Left lung (tissue), 4 donors: ENCODE measurements at regions not wholly inside any gene's neighbourhood (a gene's known extent, or its start where the extent isn't known, plus 50 kb on each side); places are given as distances from the start of the nearest gene placed in this dataset.

Source experiments
- ATAC-seq: fragments of 200-7000 bp; cut with Tn5 transposase; one replicate; pipeline ENCODE4 v1.9.1; 2020; ENCODE audit warnings: moderate library complexity
- DNase-seq, 4 donors: peaks; one replicate each; pipeline ENCODE4 v3.0.0-alpha.2; 2013 to 2020
- H3K27ac ChIP-seq, 2 donors: fragments of 200-600 bp; sonication (generic) in 1 of 2; one replicate each; pipeline versions ENCODE4 v1.5.0 to v1.8.0; 2020 to 2021
- H3K27me3 ChIP-seq, 2 donors: fragments of 200-600 bp; sonication (generic) in 1 of 2; one replicate each; pipeline versions ENCODE4 v1.5.0 to v1.8.0; 2020 to 2021
- H3K36me3 ChIP-seq, 2 donors: fragments of 200-600 bp; sonication (generic) in 1 of 2; one replicate each; pipeline versions ENCODE4 v1.5.0 to v1.8.0; 2020 to 2021
- H3K4me1 ChIP-seq, 2 donors: fragments of 200-600 bp; one replicate each; pipeline ENCODE4 v1.8.0; 2021
- H3K4me3 ChIP-seq, 2 donors: fragments of 200-600 bp; sonication (generic) in 1 of 2; one replicate each; pipeline versions ENCODE4 v1.5.0 to v1.8.0; 2020 to 2021; ENCODE audit warnings: mild to moderate bottlenecking in 1 of 2
- H3K9me3 ChIP-seq, 2 donors: fragments of 200-600 bp; sonication (generic) in 1 of 2; one replicate each; pipeline versions ENCODE4 v1.5.0 to v1.8.0; 2020 to 2021
- CTCF ChIP-seq, 2 donors: fragments of 200-600 bp; sonication (generic) in 1 of 2; IDR thresholded peaks; one replicate each; pipeline versions ENCODE4 v1.5.0 to v1.8.0; 2021; ENCODE audit warnings: antibody characterized with exemption in 2 of 2
- intact Hi-C, 2 donors: fragments of 100-400 bp; cut with DNase I; formaldehyde crosslinking; loops; one replicate each; pipeline versions ENCODE4 v1.11.2 to v1.14.2; 2022
- donor health status: DM: no; HTN: yes; CAD: no.
- donor health status: DM: no; HTN: no; CAD: no.

GRCh38 chr2:62573137-62573731 lies 67.2 kb upstream of the TMEM17 start:
- Histone ChIP-seq H3K4me3 (no peak overlapping the region), H3K27ac (no peak overlapping the region), H3K36me3 (no peaks in the 10 kb centered on the region), H3K27me3 (peaks cover 5 to 23% of the 10 kb centered on the region in 2 donors), H3K4me1 (no peaks in the 10 kb centered on the region), H3K9me3 (no peaks in the 10 kb centered on the region)
- intact Hi-C loops = no loop called here
- no peak for DNase-seq
- TF ChIP-seq CTCF (IDR thresholded peaks at IDR 0.05) = no peak
- no peak for ATAC-seq

GRCh38 chr2:62570861-62571698 lies 65.1 kb upstream of the TMEM17 start:
- H3K27ac ChIP-seq = no peak overlapping the region
- intact Hi-C loops = no loop called here
- DNase-seq = peak in 2 of 4 donors; percentile 36 to 83

GRCh38 chr2:62569907-62570841 lies 64.2 kb upstream of the TMEM17 start:
- no peak for TF ChIP-seq CTCF (IDR thresholded peaks at IDR 0.05)
- peak; percentile 19 for ATAC-seq
- Histone ChIP-seq H3K36me3 (no peaks in the 10 kb centered on the region), H3K4me3 (no peak overlapping the region), H3K27me3 (peaks cover 5 to 23% of the 10 kb centered on the region in 2 donors), H3K4me1 (no peaks in the 10 kb centered on the region), H3K27ac (no peak overlapping the region), H3K9me3 (no peaks in the 10 kb centered on the region)
- peak in 2 of 4 donors; percentile 24 to 61 for DNase-seq
- intact Hi-C loops = no loop called here

More at GRCh38 chr2:62570861-62571698, 65.1 kb upstream of the TMEM17 start:
- Histone ChIP-seq H3K36me3 (no peaks in the 10 kb centered on the region), H3K27me3 (peaks cover 5 to 23% of the 10 kb centered on the region in 2 donors), H3K4me3 (no peak overlapping the region), H3K4me1 (no peaks in the 10 kb centered on the region), H3K9me3 (no peaks in the 10 kb centered on the region)
- no peak for TF ChIP-seq CTCF (IDR thresholded peaks at IDR 0.05)
- peak; percentile 51 for ATAC-seq

- Histone ChIP-seq H3K4me1 (no peaks in the 10 kb centered on the region), H3K9me3 (no peaks in the 10 kb centered on the region), H3K36me3 (no peaks in the 10 kb centered on the region), H3K4me3 (no peak overlapping the region), H3K27ac (no peak overlapping the region), H3K27me3 (peaks cover 5 to 23% of the 10 kb centered on the region in 2 donors)
- peak; percentile 84 for ATAC-seq
- TF ChIP-seq CTCF (IDR thresholded peaks at IDR 0.05) = no peak
- intact Hi-C loops = no loop called here
- no peak for DNase-seq
These were observed 63.2 kb upstream of the TMEM17 start for GRCh38 chr2:62568983-62569837.
